A673 (cell line): ENCODE measurements at regions not wholly inside any gene's neighbourhood (a gene's known extent, or its start where the extent isn't known, plus 50 kb on each side); places are given as distances from the start of the nearest gene placed in this dataset.

Source experiments
- BruUV-seq: library from RNA; stranded (reverse); fragments of 400-500 nt; replicated peaks from 2 replicates; lab custom pipeline; 2021; lab: Mats Ljungman, UMichigan
- CTCF ChIA-PET: fragments of 300-600 bp; sonication (Branson Sonifier 250); formaldehyde crosslinking; loops from one replicate; lab custom pipeline; 2022; ENCODE audit warnings: antibody characterized with exemption; lab: Charles Lee
- POLR2A ChIA-PET: fragments of 300-600 bp; sonication (Branson Sonifier 250); formaldehyde crosslinking; loops from one replicate; lab custom pipeline; 2022; ENCODE audit warnings: antibody characterized with exemption; ENCODE audit not compliant: low non-redundant PET; lab: Charles Lee
- DNase-seq: peaks from one replicate; pipeline ENCODE4 v3.0.0-alpha.2; 2015; ENCODE audit warnings: low spot score
- H3K27ac ChIP-seq: fragments of 200-600 bp; sonication (generic); 2 replicates; pipeline ENCODE4 v1.5.1; 2016; ENCODE audit warnings: mixed run types, low read depth, mild to moderate bottlenecking, mixed read lengths, antibody characterized with exemption, low read length; ENCODE audit not compliant: poor library complexity, severe bottlenecking
- H3K27me3 ChIP-seq: fragments of 200-600 bp; sonication (generic); replicated peaks from 2 replicates; pipeline ENCODE4 v1.6.1; 2017; ENCODE audit warnings: mixed run types, low read depth, mild to moderate bottlenecking, mixed read lengths, antibody characterized with exemption, low read length; ENCODE audit not compliant: insufficient read depth, poor library complexity
- H3K36me3 ChIP-seq: fragments of 200-600 bp; sonication (generic); 2 replicates; pipeline ENCODE4 v1.6.1; 2016; ENCODE audit warnings: mixed run types, mild to moderate bottlenecking, mixed read lengths, antibody characterized with exemption, low read length; ENCODE audit not compliant: insufficient read depth, poor library complexity, severe bottlenecking
- H3K4me1 ChIP-seq: fragments of 200-600 bp; sonication (generic); 2 replicates; pipeline ENCODE4 v1.6.1; 2017; ENCODE audit warnings: mixed run types, mild to moderate bottlenecking, mixed read lengths, antibody characterized with exemption, low read length; ENCODE audit not compliant: insufficient read depth, poor library complexity, severe bottlenecking
- H3K4me3 ChIP-seq: fragments of 200-600 bp; sonication (generic); 2 replicates; pipeline ENCODE4 v1.5.1; 2016; ENCODE audit warnings: low read depth, mixed run types, mild to moderate bottlenecking, mixed read lengths, low read length; ENCODE audit not compliant: poor library complexity, severe bottlenecking
- H3K9me3 ChIP-seq: fragments of 200-600 bp; sonication (generic); 2 replicates; pipeline ENCODE4 v1.6.1; 2016; ENCODE audit warnings: mixed run types, low read depth, mild to moderate bottlenecking, mixed read lengths, antibody characterized with exemption, low read length; ENCODE audit not compliant: poor library complexity, severe bottlenecking
- CTCF ChIP-seq: fragments of 300-800, 200-600 bp; sonication (generic); conservative IDR thresholded peaks from 2 replicates; pipeline ENCODE4 v1.5.1; 2017; ENCODE audit warnings: low read depth, mild to moderate bottlenecking, antibody characterized with exemption, low read length, moderate library complexity, mixed read lengths
- EZH2 ChIP-seq: fragments of 200-600 bp; sonication (generic); IDR thresholded peaks from 2 replicates; pipeline ENCODE4 v1.6.1; 2017; ENCODE audit warnings: borderline replicate concordance, low read depth, mild to moderate bottlenecking, mixed read lengths, antibody characterized with exemption, low read length; ENCODE audit not compliant: poor library complexity, severe bottlenecking
- intact Hi-C: fragments of 100-400 bp; cut with micrococcal nuclease; formaldehyde crosslinking; loops from one replicate; pipeline ENCODE4 v1.10.0; 2022; ENCODE audit not compliant: unreplicated experiment

GRCh38 chr17:10984220-10984619 is 146.3 kb upstream of the PIRT start:
- ChIA-PET CTCF (no interaction called here), POLR2A (no interaction called here)
- Histone ChIP-seq H3K27ac (no peak overlapping the region), H3K4me3 (no peak overlapping the region), H3K4me1 (no peaks in the 10 kb centered on the region), H3K36me3 (no peaks in the 10 kb centered on the region), H3K9me3 (no peaks in the 10 kb centered on the region), H3K27me3 (peaks cover 6% of the 10 kb centered on the region)
- intact Hi-C loops: no loop called here
- TF ChIP-seq EZH2: no peak
- no peak for TF ChIP-seq CTCF
- no TSS peak for BruUV-seq
- DNase-seq: no peak

DNA sequence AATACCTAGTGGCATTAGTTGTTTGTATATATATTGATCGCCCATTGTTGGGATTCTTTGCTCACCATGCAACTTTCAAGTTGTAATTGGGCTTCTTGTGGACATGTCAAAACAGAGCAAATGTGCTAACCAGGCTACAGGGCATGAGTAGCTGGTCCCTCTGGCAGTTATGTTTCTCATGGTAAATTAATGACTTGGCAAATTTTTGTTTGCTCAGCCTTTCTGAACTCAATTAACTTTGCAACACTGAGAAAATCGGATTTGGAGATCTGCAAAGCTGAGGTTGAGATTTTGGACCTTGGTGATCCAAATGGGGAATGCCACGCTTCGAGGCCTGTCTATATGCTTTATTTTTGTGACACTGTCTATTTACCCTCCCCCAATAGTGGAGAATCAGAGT is 138.5 kb upstream of the PIRT start:
- intact Hi-C loops: no loop called here
- no peak overlapping the region for H3K27ac ChIP-seq
- no peaks in the 10 kb centered on the region for H3K4me1 ChIP-seq
- H3K27me3 ChIP-seq: peaks cover 9% of the 10 kb centered on the region
- DNase-seq: no peak
- TF ChIP-seq EZH2: no peak
- TF ChIP-seq CTCF: no peak
- no peak overlapping the region for H3K4me3 ChIP-seq
- no peaks in the 10 kb centered on the region for H3K36me3 ChIP-seq
- BruUV-seq: no TSS peak
- CTCF ChIA-PET: no interaction called here
- POLR2A ChIA-PET: no interaction called here
- no peaks in the 10 kb centered on the region for H3K9me3 ChIP-seq

DNA sequence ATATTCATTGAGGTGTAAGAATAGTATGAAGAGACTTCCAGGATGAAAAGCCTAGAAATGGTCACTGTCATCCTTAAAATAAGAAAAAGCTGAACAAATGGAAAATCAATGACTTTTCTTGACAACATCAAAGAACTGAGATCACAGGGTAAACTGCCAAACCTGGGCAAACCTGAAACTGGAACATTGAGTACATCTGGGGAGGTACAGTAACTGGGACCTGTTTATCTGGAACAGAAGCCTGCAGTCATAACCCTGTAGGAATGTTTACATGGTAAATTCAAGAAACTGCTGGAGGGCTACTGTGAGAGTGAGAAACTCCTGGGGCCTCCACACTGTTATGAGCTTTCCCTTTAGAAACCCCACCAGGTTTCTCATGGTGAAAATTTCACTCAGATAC is 130.1 kb upstream of the PIRT start:
- POLR2A ChIA-PET: no interaction called here
- DNase-seq: no peak
- Histone ChIP-seq H3K27ac (no peak overlapping the region), H3K27me3 (no peaks in the 10 kb centered on the region), H3K4me3 (no peak overlapping the region), H3K9me3 (no peaks in the 10 kb centered on the region), H3K36me3 (no peaks in the 10 kb centered on the region), H3K4me1 (no peaks in the 10 kb centered on the region)
- TF ChIP-seq EZH2 (no peak), CTCF (no peak)
- BruUV-seq: no TSS peak
- CTCF ChIA-PET: no interaction called here
- intact Hi-C loops: no loop called here
